HG03196 (cell line): ENCODE measurements at regions not wholly inside any gene's neighbourhood (a gene's known extent, or its start where the extent isn't known, plus 50 kb on each side); places are given as distances from the start of the nearest gene placed in this dataset.
A peak's percentile ranks its signal among the peaks of the same experiment; 100 is the strongest.
"Not testable (repeated sequence)": the region's sequence is repeated elsewhere in the genome, so short reads cannot be mapped to it uniquely, and the experiment has no call there.

Experiments
- ATAC-seq: cut with Tn5 transposase; IDR thresholded peaks from one replicate; pipeline ENCODE4 v1.9.1; 2021; ENCODE audit not compliant: unreplicated experiment

DNA sequence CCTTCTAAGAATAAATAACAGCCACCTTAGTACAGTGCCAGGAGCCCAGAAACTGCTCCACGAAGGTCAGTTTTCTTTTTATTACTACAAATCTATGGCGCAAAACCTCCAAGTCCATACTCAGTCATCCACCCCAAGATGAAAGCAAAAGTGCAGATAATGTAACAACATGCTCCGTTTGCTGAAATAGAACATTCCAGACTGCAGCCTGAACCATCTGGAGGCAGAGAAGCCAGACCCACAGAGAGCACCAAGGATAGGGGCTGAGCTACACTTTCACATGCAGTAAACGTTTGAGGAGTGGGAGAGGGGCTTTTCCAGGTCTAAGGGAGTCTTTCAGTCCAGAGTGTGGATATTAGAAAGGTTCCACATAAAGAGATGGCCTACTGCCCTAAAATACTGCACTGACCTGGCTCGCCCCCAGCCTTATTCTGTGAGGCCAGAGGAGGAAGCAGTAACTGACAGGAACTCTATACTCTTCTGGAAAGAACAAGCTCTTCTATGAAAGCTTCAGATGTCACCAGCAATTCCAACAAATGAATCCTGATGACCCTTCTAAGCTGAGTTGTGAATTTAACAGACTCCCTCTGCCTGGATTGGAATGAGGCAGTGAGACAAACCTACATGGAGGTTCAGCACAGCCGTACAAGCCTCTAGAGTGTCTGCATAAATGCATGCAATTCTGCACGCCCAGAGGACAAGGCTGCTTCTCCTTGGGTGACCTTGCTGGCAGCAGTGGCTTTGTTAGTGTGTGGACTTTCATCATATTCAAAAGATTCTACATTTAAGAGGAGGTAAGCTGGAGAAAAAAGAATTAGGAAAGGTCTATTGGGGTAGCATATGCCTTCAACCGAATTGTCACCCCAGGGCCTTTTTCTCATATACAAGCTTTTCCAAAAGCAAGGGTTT is 153.9 kb upstream of the EGLN3 start:
- ATAC-seq, result no peak

DNA sequence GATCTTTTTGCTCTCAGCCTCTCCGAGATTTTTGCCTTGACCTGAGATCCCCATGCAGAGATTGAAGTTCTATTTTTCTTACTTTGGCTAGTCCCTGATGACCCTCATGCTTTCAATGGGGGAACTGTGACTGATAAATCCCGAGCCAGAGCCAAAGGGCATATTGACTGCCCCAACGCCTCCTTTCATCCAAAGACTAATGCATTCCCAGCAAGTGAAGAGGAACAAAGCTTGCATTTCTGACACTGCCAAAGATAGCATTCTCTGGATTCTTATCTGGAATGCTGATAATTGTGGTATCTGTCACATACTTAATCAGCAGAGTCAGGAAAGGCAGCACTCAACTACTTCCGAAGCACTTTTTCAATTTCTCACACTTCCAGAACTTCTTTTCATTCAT is 152.3 kb upstream of the EGLN3 start:
- ATAC-seq, result no peak

DNA sequence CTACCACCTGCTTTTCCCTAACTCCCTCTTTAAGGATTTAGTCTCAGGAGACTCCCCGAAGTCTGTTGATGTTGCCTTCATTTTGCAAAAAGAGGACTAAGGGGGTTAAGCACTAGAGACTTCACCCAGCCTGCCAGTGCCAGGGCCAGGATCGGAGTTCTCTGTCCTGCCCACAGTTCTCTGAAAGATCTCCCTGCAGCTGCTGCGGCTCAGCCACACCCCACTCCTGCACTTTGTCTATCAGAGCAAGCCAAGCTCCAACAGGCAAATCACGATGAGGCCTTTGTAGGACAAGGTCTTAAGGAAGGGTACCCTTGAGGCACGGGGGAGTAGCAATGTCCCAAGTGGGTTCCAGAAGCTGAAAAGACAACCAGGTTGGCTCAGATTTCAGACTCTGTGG is 148.8 kb upstream of the EGLN3 start:
- no peak for ATAC-seq

DNA sequence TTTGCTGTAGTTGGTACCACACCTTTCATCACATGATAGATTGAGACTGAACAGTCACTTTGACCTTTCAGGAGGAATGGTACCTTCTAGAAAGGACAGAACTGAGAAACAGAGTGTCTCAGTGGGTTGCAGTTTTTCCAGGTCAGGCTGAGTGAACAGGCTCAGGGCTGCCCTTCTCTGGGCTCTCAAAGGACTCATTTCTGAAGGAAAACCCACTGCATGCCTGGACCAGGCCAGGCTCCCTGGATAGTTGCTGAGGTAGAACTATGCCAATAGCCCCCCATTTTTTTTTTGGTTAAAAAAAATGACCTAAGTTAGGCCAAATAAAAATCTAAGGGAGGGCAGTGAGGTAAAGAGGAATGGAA is 148.1 kb upstream of the EGLN3 start:
- ATAC-seq, result no peak

DNA sequence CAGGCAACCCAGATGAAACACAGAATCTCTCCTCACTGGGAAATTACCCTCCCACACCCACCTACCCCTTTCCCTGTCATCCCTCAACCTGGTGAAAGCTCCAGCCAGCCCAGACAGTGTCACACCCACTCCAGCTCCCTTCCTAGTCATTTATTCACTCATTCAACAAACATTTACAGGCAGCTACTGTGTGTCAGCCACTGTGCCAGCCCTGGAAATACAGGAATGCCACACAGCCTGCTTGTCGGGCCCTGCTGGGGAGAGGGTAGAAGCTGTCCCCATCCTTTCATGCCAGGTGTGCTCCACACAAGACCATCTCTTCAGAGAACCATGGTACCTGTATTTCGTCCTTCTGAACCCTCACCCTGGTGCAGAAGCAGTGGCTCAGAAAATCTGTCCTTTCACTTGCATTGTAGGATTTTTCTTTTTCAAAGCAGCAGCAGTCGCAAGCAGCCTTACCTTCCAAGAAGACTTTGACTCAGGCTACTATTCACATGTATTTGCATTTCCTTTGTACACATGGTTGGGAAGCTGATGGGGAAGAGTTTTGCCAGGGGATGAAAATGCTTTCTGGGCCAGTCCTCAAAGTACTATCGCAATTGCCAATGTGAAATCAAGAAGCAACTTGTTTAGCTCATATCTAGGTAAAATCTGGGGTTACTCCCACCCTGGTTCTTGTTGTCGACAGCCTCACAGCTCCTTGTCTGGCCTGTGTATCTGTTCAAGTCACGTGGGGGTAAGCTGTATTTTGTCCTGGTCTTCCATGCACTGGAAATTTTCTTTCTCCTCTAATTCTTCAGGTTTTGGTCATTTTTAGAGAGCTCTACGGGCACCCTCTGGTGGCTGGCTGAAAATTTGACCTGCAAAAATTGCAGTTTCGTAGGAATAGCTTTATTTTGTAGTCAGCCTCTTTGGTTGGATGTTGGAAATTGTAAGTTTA is 147.4 kb upstream of the EGLN3 start:
- no peak for ATAC-seq

DNA sequence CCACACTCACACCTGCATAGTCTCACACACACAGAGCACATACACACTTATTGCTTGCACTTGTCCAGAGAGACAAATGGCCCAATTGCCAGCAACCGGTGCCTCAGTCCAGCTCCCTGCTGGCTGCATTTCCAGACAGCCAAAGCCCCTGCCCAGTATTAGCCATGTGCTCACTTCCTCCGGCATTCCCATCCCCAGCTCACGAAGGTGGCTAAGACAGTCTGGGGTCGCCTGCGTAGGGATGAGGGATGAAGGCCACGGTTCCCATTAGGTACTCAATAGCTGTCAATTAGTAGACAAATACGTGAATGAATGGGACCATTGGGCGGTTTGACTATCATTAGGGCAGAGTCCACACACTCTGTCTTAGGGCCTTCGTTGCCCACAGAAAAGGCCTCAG is 146.8 kb upstream of the EGLN3 start:
- ATAC-seq, result no peak

DNA sequence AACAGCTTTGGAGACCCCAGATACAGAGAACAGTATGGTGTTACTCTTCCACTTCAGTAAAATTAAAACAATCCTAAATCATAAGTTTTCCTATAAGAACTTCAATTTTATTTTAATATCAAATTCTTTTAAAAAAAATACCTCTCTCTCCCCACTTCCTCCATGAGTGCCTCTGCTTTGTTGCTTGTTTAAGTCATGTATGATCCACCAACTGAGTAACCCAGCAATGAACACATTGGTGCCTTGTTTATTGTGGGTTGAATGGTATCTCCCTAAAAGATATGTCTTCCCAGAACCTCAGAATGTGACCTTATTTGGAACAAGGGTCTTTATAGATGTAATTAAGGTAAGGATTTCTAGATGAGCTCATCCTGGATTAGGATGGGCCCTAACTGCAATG is 143.5 kb upstream of the EGLN3 start:
- no peak for ATAC-seq

DNA sequence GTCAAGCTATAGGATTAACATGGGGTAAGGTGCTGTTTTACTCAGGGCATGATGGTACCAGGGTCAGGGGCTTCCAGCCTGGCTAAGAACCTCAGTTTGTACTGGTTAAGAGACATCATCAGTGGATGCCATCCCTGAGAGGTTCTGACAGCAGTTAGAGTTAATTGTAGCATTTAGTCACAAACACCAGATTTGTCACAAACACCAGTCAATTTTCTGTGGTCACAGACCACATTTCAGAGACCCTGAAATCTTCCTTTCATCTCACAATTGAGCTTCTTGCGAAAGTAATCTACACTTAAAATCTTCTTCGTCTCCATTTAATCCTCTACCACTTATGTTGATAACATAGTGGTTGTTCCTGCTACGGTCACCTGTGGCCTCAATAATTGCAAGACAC is 143.0 kb upstream of the EGLN3 start:
- ATAC-seq, result no peak

DNA sequence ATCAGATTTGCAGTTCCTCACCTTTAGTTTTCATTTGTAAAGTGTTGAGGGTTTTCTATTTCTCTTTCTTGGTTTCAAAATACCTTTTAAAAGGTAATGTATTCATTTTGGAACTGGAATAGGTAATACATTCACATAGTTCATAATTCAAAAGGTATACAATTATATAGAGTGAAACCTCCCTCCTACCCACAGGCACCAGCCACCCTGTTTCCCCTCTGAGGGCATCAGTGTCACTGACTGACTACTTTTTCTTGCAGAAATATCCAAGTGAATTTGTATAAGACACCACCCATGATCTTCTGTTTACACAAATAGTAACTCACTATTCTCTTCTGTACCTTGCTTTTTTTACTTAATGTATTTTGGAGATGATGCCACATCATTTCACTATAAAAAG is 139.6 kb upstream of the EGLN3 start:
- ATAC-seq, result no peak

DNA sequence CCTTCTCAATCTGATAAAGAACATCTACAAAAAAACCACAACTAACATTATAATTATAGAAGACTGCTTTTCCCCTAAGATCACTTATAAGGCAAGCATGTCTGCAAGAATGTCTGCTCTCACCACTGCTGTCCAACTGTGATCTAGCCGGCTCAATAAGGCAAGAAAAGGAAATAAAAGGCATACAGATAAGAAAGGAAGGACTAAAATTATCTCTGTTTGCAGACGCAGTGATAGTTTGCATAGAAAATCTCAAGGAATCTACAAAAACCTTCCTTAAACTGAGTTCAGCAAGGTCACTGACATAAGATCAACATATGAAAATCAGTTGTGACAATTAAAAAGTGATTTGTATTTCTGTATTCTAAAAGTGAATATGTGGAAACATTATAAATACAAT is 138.0 kb upstream of the EGLN3 start:
- ATAC-seq, result no peak

DNA sequence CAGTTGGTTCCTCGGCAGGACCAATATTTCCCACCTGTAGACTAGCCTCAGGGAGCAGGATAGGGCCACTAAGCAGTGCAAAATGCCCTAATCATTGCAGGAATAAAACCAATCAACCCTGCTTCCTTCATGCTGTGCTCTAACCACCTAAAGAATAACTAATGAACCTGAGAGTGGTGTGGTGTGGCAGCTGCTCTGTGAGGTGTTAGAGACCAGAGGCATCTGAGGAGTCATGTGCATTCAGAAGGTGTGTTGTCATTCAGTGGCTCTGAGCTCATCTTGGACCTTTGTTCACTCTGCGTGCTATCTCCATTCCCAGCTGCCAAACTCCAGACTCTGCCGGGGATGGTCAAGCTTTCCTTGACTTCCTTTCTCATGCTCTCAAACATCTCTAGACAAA is 136.7 kb upstream of the EGLN3 start:
- ATAC-seq, result no peak

DNA sequence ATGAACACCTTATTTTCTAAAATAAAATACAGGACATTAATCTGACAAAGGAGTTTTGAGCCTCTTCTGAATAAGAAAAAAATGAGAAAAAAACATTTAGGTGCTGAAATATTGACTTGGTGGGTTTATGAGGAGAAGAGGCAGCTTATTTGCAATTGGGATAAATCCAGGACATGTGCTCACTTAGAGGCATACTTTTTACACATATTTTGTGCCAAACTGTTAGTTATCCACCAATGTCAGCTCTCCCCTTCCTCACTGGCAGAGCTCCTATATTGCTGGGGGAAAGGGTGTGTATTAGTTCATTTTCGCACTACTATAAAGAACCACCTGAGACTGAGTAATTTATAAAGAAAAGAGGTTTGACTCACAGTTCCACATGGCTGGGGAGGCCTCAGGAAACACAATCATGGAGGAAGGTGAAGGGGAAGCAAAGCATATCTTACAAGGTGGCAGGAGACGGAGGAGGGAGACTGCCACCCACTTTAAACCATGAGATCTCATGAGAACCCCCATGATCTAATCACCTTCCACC is 135.4 kb upstream of the EGLN3 start:
- ATAC-seq, result no peak

DNA sequence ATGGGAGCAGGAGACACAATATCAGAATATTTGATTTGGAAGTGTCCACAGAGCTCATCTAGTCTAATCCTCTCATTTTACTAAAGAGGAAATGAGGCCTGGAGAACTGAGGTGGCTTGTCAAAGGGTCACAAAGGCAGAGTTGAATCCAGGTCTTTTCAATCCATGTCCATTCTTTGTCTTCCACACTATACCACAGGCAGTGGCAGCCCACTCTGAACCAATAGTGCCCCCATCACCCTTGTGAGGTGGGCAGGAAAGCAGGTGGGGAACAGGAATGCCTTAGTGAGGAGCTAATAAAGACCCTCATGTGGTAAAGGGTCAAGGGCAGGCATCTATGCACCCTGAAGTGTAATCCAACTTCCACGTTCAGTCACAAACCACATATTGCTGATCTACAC is 134.8 kb upstream of the EGLN3 start:
- no peak for ATAC-seq

DNA sequence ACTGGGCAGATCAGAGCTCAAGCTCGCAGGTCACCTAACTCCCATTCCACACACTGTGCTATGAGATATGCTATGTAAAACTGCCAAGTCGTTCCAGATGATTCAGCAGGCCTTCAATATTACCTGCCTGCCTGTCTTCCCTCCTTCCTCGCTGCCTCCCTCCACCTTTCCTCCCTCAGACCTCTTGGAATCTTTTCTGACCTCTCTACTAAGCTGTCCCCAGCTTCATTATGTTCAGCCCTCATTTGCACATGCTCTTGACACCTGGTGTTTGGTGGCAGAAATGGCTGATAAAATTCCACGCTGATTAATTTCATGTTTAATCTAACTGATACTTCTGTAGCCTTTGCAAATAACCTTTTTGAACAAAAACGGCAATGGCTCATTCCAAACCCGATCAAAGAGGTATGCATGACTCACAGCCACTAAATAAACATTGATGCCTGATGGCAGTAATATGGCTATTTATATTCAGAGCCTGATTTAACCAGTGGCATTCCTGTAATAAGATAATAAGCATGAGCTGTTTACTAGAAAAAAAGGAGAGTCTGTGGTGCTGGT is 130.8 kb upstream of the EGLN3 start:
- ATAC-seq, result no peak

DNA sequence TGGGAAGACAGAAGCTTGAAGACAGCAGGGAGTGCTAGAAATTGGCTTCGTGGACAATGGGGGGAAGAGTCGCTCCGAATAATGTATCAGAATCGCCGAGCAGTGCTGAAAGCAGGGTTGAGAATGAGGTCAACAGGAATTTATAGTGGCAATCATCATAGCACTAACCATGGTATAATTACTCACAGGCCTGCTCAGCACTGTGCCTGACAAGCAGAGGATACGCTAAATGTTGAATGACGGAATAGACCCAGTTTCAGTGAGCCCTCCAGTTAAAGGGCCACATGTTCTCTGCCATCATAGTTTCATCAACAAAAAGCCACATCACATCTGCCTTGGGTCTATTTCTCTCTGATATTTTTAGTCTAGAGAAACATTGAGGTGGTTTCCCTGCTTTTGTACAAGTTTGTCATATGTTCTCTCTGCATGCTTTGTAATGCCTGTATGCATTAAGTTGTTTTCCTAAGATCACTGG is 130.3 kb upstream of the EGLN3 start:
- ATAC-seq, result no peak

DNA sequence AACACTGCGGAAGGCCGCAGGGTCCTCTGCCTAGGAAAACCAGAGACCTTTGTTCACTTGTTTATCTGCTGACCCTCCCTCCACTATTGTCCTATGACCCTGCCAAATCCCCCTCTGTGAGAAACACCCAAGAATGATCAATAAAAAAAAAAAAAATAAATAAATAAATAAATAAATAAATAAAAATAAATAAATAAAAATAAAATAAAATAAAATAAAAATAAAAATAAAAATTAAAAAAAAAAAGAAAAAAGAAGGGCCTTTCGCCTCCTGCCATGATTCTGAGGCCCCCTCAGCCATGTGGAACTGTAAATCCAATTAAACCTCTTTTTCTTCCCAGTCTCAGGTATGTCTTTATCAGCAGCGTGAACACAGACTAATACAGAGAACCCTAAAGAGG is 128.8 kb upstream of the EGLN3 start:
- ATAC-seq, result not testable (repeated sequence)

DNA sequence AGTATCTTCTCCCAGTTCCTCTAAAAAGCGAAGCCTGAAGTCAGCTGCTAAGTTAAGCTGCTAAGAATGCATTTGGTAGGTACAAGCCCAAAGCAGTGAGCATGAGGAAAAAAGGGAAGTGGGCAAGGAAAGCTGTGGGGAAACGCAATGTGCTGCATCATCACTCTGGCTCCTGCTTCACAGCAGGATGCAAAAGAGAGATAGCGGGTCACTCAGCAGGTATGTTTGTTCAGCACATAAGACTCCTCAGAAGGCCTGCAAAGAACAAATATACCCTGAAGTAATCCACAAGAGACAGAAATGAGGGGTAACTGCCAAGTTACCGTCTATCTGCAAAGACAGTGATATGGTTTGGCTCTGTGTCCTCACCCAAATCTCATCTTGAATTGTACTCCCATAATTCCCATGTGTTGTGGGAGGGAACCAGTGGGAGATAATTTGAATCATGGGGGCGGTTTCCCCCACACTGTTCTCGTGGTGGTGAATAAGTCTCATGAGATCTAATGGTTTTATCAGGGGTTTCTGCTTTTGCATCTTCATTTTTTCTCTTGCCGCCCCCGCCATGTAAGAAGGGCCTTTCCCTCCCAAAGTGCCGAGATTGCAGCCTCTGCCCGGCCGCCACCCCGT is 127.4 kb upstream of the EGLN3 start:
- no peak for ATAC-seq

DNA sequence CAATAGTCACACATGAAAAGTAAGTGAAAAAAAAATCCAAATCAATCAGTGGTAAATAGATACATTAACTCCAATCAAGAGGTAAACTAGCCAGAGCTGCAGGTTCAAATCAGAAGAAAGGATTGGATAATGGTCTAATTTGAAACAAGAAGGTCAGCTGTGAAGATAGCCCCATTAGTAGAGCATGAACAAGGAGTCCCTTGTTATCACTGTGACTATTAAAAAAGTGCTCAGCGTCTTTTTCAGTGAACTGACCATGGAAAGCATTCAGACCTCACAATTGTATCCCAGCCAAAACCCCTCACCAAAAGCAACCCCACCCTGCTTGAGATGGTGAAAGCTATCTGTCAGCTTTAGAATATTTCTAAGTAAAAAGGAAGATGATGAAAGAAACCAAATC is 125.0 kb upstream of the EGLN3 start:
- ATAC-seq, result no peak

DNA sequence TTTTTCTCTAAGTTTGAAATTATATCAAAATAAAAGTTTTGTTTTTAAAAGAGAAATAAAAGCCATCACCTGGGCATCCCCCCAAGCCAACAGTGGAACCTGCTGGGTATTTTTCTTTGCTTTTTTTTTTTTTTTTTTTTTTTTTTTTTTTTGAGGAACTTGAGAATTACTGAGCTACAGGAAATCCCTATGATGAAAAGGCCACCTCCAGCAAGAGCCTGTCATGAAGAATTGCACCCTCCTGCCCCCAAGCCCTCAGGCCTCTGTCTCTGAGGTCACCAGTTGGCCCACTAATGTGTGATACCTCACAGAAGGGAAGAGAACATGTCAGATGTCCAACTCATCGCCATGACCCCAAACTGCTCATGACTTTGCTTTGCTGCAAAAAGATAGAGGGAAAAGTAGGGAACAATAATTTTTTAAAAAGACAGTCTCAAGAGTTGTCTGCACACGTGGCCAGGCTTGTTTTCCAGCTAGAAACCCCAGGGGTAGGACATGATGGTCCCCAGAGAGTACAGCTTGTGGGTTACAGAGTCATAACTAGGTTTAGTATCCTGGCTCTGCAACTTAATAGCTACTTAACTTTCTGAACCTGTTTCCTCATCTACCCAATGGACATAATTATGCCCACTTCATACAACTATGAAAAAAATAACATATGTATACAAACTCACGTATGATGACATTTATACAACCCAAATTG is 124.3 kb upstream of the EGLN3 start:
- peak; percentile 64 for ATAC-seq

DNA sequence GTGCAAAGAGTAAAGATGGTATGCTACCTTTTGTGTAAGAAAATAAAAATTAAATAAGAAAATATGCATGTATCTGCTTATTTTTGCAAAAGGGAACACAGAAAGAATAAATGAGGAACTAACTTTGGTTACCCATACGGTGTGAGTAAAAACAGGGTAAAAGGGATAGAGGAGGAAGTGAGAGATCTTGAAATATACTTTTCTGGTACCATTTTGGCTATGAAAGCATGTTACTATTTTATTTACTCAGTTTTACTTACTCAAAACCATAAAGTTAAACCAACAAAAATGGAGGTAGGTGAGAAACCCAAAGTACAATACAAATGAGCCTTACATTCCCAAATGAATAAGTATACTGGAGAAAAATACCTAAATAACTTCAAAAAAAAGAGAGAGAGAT is 122.0 kb upstream of the EGLN3 start:
- no peak for ATAC-seq
